Right hindlimb (tissue), 1 donor: ENCODE measurements at regions not wholly inside any gene's neighbourhood (a gene's known extent, or its start where the extent isn't known, plus 50 kb on each side); places are given as distances from the start of the nearest gene placed in this dataset.

Experiments
- DNase-seq: peaks from one replicate; pipeline ENCODE4 v3.0.0-alpha.2; 2018

- DNase-seq = no peak
Observed at GRCh38 chr15:62377736-62378480, 212.8 kb upstream of the C2CD4B start.

GRCh38 chr15:62378772-62379498, 213.8 kb upstream of the C2CD4B start:
- peak; percentile 36 for DNase-seq

DNA sequence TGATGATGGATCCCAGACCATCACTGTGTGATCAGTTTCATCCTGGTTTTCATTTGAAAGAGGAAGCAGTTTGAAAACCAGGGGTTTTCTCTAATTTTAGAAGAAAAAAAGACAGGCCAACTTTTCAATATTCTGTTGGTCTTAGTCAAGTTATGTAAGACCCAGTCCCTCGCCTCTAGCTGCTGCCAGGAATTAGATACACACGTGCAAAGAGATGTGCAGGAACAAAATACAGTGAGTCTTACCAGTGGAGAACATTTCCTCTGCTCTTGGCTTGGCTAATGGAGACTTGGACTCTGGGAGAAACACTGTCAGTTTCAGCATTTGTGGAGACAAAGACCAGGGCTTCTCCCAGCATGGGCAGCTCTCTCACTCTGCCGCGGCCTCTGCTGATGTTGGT, 214.9 kb upstream of the C2CD4B start:
- DNase-seq = no peak

- DNase-seq = no peak
Observed at GRCh38 chr15:62382046-62382445, 217.0 kb upstream of the C2CD4B start.

DNA sequence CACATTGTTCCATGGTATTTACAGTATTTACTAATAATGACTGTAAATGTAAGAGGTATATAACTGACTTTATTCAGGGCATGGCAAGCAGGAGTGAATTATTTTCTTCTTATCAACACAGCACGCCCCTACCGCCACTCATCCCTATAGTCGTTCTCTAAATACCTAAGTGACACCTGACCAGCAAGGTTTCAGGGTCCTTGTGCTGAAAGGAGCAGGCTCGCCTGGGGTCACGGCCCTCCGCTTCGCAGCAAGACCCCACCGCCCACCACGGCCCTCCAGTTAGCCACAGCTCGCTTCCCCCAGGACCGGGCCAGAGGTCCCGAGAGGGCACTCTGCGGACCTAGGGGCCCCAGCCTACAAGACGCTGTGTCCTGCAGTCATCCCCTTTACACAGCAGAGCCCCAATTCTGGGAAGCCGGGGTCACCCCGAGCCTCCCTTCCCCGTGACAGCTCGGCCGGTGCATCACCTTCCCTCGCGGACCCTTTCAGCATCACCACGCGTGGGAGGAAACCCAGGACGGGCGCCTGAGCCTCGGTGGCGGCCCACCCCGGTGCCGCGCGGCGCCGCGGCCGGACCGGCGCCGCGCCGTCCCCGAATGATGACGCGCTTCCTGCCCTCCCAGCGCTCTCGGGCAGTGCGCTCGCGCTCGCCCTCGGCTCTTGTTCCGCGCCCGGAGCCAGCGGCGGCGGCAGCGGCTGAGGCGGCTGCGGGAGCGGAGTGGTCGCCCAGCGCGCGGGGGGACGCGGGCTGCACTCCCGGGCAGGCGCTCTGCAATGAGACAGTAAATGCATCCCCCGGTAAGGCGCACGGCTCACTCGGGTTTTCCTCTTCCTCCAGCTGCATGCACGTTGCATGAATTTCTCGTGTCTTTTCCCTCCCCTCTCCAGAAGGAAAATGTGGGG, 225.1 kb upstream of the C2CD4B start, which contains the start of gene TLN2:
Gene TLN2, plus strand, starts transcription at position 666 of the 906 bp plus-strand sequence.
- peak; percentile 87 for DNase-seq

DNA sequence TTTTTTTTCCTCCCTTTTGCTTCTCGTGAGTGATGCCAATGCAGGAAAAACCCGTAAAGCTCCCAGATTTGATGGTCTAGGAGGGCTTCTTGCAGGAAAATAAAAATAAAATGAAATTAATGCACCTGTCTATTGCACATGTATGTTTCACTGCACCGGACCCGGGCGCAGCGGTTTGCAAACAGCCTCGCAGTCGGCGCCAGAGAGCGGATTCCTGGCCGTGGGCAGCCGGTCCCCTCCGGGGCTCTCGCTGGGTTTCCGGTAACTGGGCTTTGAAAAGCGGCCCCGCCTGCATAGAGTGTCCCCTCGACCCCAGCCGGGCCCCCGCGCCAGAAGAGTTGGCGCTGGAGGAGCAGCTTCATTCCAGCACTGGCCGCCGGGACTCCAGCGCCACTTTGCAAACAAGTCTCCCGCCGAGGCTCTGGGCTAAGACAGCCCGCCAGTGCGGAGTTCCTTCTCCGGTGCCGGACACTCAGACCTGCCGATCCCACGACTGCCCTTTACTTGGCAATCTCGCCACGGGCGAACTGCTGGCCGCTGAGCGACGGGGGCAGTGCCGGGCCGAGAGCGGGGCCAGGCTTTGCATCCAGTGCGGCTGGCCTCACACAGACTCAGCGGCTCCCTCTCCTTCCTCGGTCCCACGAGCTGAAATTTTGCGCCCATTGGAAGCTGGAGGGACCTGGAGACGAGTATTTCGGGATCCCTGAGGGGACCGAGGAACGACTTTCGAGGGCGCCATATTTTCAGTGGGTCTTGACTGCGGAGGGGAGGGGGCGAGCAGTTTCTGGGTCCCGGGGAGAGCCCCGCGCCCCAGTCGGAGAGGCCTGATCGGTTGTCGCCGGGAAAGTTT, 225.9 kb upstream of the C2CD4B start:
- DNase-seq = peak; percentile 78

GRCh38 chr15:62391641-62392262, 226.7 kb upstream of the C2CD4B start:
- DNase-seq = peak; percentile 75

GRCh38 chr15:62392376-62392775, 227.3 kb upstream of the C2CD4B start:
- peak; percentile 24 for DNase-seq

DNA sequence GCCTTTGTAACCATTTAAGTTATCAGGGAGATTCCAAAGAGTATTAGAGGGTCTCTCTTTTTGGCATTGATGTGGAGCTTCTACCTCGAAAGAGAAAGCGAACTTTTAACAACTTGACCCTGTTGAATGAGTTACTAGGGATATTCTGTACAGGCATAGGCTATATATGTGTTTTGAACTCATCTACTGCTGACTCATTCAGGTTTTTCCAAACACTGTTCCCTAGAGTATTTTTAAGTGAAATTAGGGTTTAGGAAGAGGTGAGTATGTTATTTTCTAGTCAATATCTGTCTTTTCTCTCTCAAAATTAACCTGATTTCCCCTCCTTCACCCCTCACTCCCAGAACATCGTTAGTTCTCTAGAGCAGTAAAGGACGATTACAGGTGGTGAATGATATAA, 228.1 kb upstream of the C2CD4B start:
- DNase-seq = no peak

- DNase-seq = no peak
Observed at GRCh38 chr15:62394079-62394478, 229.0 kb upstream of the C2CD4B start.

- no peak for DNase-seq
Observed at GRCh38 chr15:62400778-62401177, 235.7 kb upstream of the C2CD4B start.

DNA sequence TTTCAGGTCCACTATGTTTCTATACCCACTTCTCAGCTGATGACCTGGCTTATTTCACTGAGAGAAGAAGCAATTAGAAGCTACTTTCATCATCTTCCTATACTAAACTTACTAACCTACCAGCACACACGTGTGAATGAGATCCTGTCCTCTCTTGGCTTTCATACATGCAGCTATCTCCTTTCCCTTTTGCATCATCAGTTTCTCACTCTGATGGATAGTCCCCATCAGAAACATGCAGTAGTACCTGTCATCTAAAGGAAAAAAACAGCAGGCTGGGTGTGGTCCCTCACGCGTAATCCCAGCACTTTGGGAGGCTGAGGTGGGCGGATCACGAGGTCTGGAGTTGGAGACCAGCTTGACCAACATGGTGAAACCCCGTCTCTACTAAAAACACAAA, 237.6 kb upstream of the C2CD4B start:
- no peak for DNase-seq

- no peak for DNase-seq
Observed at GRCh38 chr15:62403164-62403809, 238.2 kb upstream of the C2CD4B start.

DNA sequence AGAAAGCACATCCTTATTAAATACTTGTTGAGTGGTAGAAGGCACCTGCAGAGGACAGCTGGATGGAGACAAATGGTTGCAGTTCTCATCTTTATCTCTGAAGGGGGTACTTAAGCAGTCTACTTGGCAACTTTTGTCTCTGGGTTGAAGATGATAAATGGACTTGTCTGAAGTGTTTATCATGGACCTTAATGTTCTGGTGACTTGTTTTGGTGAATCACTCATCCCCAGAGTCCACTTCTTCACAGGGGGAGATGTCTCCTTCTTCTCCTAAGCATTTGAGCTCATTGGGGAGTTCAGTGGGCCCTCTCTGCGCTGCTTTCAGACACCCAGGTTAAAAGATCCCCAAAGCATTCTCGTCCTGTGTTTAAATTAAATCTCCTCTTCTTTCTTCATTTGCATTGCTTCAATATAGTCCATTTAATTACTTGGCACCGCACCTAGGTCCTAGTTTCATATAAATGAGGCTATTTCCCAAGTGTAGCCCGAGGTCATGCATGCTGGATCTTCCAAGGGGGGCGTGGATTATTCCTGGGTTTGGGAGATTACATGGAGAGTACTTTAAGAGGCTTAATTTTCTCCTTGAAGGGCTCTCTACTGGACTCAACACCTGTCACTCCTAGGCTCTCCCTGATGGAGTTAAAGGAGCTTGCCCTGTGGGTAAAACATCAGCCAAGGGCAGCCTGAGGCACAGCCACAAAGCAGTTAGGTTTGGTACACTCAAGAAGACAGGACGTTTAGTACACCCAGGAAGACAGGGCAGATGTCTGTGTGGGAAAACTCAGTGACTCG, 239.3 kb upstream of the C2CD4B start:
- no peak for DNase-seq

DNA sequence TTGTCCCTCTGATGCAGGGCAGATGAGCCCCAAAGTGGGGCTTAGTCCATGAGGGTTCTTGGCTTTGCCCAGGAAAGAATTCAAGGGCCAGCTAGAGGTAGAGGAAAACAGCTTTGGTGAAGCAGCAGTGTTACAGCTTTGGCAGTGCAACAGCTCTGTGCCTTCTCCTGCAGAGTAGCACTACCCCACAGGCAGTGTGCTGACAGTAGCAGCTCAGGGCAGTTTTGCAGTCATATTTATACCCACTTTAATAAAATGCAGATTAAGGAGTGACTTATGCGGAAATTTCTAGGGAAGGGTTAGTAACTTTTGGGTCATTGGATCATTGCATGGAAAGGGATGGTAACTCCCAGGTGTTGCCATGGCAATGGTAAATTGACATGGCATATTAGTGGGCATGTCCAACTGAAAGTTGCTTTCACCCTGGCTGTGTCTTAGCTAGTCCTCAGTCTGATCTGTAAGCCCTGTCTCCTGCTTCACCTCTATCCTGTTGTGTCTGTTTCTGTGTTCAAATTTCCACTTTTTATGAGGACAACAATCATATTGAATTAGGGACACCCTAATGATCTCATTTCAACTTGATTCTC, 241.3 kb upstream of the C2CD4B start:
- DNase-seq = no peak

DNA sequence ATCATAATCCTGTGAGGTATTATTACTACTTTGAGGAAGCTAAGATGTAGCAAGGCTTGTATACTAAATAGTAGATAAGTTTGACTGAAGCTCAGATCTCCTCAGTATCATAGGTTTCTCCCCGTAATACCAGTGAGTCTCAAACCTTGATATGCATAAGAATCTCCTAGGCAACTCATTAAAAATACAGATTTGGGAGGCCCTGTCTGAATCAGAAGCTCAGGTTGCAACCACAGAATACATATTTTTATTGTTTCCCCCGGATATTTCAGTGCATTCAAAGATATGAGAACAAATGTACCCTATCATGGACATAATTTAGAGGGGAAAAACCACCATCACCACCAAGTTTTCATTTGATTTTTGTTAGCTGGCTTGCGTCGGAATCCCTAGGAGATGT, 242.1 kb upstream of the C2CD4B start:
- no peak for DNase-seq

DNA sequence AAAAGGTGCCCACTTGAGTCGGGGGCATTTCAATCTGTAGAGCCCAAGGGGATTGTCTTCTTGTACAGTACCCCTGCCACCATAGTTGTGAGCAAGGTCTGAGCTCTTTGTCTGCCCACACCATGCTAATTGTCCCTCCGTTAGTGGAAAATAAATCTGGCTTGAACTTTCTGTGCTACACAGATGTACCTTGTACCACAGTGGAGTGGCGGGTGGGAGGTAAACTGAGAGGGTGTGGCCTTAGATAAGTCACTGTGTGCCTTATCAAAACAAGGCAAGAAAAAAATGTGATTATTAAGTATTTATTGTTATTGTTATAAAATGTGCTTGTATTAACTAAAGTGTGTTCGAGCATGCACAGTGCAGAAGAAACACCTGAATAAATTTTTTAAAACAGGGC, 242.9 kb upstream of the C2CD4B start:
- DNase-seq = no peak

DNA sequence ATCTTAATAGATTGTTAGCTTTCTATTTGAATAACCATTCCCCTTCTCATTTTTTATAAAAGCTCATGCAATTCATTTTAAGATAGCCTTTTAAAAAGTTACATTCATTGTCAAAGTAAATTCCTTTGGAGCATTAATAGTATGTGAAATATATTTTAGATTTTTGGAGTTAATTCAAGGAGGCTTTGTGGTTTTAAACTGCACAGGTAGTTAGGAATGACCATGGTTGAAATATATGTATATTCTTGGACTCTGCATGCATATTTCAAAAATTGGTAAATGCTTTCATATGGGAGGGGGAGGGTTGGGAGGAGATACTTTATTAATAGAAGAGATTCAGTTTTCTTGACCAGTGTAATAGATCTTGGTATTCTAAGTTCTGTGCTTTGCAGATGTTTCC, 244.4 kb upstream of the C2CD4B start:
- DNase-seq = no peak

GRCh38 chr15:62412686-62413085, 247.6 kb upstream of the C2CD4B start:
- DNase-seq = peak; percentile 40

DNA sequence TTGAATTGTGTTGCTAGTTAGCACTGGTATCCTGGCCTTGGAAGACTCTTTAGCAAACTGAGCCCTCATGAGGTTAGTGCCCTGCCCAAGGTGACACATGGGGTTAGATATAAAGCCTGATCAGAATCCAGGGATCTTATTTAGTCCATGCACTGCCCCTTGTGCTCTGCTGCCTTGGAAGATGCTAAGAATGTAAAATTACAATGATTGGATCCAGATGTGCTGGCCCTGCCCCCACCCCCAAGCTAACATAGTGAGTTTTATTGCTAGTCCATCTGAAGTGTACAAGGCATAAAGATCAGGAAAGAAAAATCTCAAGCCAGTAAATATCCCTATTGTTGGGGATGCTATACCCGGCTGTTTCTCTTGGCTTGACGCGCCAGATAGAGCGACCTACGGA, 248.1 kb upstream of the C2CD4B start:
- peak; percentile 80 for DNase-seq
